PC-9 (cell line): ENCODE measurements at regions not wholly inside any gene's neighbourhood (a gene's known extent, or its start where the extent isn't known, plus 50 kb on each side); places are given as distances from the start of the nearest gene placed in this dataset.

Experiments used
- BruUV-seq: library from RNA; stranded (reverse); fragments of 400-500 nt; replicated peaks from 2 replicates; lab custom pipeline; 2021; lab: Mats Ljungman, UMichigan
- CTCF ChIA-PET: fragments of 300-600 bp; sonication (Branson Sonifier 250); formaldehyde crosslinking; loops from one replicate; lab custom pipeline; 2022; ENCODE audit warnings: antibody characterized with exemption; lab: Charles Lee
- POLR2A ChIA-PET: fragments of 300-600 bp; sonication (Branson Sonifier 250); formaldehyde crosslinking; loops from one replicate; lab custom pipeline; 2022; ENCODE audit warnings: antibody characterized with exemption; ENCODE audit not compliant: unreplicated experiment; lab: Charles Lee
- DNase-seq, 2 experiments: peaks; one replicate each; pipeline versions ENCODE4 v3.0.0 to v3.0.0-alpha.2; 2015 to 2022; ENCODE audit warnings: mixed read lengths in 1 of 2
- H2AFZ ChIP-seq: fragments of 200-600 bp; sonication (generic); 2 replicates; pipeline ENCODE4 v1.8.1; 2017; ENCODE audit warnings: antibody characterized with exemption
- H3F3A ChIP-seq: fragments of 200-600 bp; sonication (generic); 2 replicates; pipeline ENCODE4 v1.8.1; 2017; ENCODE audit warnings: antibody characterized with exemption, mild to moderate bottlenecking, low read depth; ENCODE audit not compliant: insufficient read depth
- H3K27ac ChIP-seq: fragments of 200-600 bp; sonication (generic); 2 replicates; pipeline ENCODE4 v1.6.1; 2016; ENCODE audit warnings: mixed run types
- H3K27me3 ChIP-seq: fragments of 200-600 bp; sonication (generic); 2 replicates; pipeline ENCODE4 v1.6.1; 2016; ENCODE audit warnings: low read depth, mixed run types; ENCODE audit not compliant: insufficient read depth
- H3K36me3 ChIP-seq: fragments of 200-600 bp; sonication (generic); 2 replicates; pipeline ENCODE4 v1.6.1; 2016; ENCODE audit warnings: low read depth, mixed run types
- H3K4me1 ChIP-seq: fragments of 200-600 bp; sonication (generic); replicated peaks from 2 replicates; pipeline ENCODE4 v1.6.1; 2016; ENCODE audit warnings: mixed run types; ENCODE audit not compliant: insufficient read depth
- H3K4me2 ChIP-seq: fragments of 200-600 bp; sonication (generic); 2 replicates; pipeline ENCODE4 v1.6.1; 2017; ENCODE audit warnings: mixed run types
- H3K4me3 ChIP-seq: fragments of 200-600 bp; sonication (generic); 2 replicates; pipeline ENCODE4 v1.6.1; 2016; ENCODE audit warnings: mixed run types
- H3K79me2 ChIP-seq: fragments of 200-600 bp; sonication (generic); 2 replicates; pipeline ENCODE4 v1.6.1; 2017; ENCODE audit warnings: low read depth, mixed run types
- H3K9me2 ChIP-seq: fragments of 200-600 bp; sonication (generic); 2 replicates; pipeline ENCODE4 v1.8.1; 2017; ENCODE audit warnings: mild to moderate bottlenecking; ENCODE audit not compliant: insufficient read depth
- H3K9me3 ChIP-seq: fragments of 200-600 bp; sonication (generic); 2 replicates; pipeline ENCODE4 v1.8.1; 2016; ENCODE audit warnings: low read depth; ENCODE audit not compliant: insufficient read depth
- H4K20me1 ChIP-seq: fragments of 200-600 bp; sonication (generic); 2 replicates; pipeline ENCODE4 v1.8.1; 2017; ENCODE audit not compliant: insufficient read depth
- EZH2 ChIP-seq: fragments of 200-600 bp; sonication (generic); IDR thresholded peaks from 2 replicates; pipeline ENCODE4 v1.8.0; 2017; ENCODE audit warnings: antibody characterized with exemption, low read depth
- intact Hi-C: fragments of 100-400 bp; cut with micrococcal nuclease; formaldehyde crosslinking; loops from one replicate; pipeline ENCODE4 v1.10.0; 2022; ENCODE audit not compliant: unreplicated experiment
- TF ChIP-seq, protein P1 (sequence below): fragments of 200-600 bp; sonication (generic); conservative IDR thresholded peaks from 2 replicates; pipeline ENCODE4 v1.6.1; 2017; ENCODE audit warnings: mixed run types, antibody characterized with exemption, mild to moderate bottlenecking, moderate library complexity

DNA sequence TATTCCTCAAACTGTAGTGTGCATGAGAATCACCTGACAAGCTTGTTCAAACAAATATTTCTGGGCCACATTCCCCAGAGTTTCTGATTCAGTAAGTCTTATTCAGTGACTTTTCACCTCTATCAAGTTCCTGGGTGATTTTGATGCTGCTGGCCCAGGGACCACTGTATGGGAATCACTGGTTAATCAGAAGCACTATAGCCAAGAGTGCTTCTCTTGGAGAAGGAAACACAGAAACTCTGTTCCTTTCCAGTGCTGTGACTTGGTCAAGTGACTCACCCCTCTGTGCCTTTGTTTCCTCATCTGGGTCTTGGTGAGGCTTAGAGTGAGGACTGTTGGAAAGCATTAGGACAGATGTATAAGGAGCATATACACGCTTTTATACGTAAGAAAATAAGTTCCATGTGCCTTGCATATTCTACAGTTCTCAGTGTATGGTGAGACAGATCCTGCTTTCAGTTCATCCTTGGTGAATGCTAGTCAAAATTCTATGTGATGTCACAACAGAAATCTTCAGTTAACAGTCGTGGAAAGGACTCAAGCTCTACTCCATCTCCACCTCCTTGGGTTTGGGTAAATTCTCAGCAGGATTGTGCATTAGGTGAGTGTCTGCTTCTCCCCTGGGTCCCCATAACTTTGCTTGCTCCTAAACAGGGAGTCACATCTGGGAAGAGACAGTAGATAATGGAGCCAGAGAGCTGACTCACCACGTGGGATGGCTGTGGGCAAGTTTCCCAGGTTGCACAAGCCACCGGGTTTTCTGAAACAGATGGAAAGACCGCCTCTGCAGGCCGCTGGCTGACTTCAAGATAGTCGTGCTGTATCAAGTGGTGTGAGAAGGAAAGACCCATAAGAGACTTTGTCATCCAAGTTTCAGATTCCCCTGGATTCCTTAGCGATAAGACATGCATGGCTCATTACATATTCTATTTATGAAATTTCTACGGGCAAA lies 117.0 kb downstream of the NXNL2 start:
- H3K4me1 ChIP-seq: no peaks in the 10 kb centered on the region
- no peaks in the 10 kb centered on the region; the same call in 1 of the 2 replicates for H3K9me3 ChIP-seq
- no peaks in the 10 kb centered on the region for H3K36me3 ChIP-seq
- CTCF ChIA-PET: no interaction called here
- no peak overlapping the region for H3K4me3 ChIP-seq
- DNase-seq: peak in 1 of 2 experiments; percentile 83
- no peaks in the 10 kb centered on the region for H3K27me3 ChIP-seq
- BruUV-seq: no TSS peak
- no peak overlapping the region for H3K4me2 ChIP-seq
- TF ChIP-seq, protein P1, sequence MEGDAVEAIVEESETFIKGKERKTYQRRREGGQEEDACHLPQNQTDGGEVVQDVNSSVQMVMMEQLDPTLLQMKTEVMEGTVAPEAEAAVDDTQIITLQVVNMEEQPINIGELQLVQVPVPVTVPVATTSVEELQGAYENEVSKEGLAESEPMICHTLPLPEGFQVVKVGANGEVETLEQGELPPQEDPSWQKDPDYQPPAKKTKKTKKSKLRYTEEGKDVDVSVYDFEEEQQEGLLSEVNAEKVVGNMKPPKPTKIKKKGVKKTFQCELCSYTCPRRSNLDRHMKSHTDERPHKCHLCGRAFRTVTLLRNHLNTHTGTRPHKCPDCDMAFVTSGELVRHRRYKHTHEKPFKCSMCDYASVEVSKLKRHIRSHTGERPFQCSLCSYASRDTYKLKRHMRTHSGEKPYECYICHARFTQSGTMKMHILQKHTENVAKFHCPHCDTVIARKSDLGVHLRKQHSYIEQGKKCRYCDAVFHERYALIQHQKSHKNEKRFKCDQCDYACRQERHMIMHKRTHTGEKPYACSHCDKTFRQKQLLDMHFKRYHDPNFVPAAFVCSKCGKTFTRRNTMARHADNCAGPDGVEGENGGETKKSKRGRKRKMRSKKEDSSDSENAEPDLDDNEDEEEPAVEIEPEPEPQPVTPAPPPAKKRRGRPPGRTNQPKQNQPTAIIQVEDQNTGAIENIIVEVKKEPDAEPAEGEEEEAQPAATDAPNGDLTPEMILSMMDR: no peak
- no peak for TF ChIP-seq EZH2
- no peak overlapping the region for H2AFZ ChIP-seq
- H3F3A ChIP-seq: no peaks in the 10 kb centered on the region
- intact Hi-C loops: loop anchor here (5.0 kb wide), 1 partner anchor 340 kb away; the partner anchor contains the start of gene S1PR3
- H3K79me2 ChIP-seq: no peaks in the 10 kb centered on the region
- H4K20me1 ChIP-seq: no peaks in the 10 kb centered on the region
- H3K27ac ChIP-seq: no peak overlapping the region
- POLR2A ChIA-PET: no interaction called here
- H3K9me2 ChIP-seq: no peaks in the 10 kb centered on the region

DNA sequence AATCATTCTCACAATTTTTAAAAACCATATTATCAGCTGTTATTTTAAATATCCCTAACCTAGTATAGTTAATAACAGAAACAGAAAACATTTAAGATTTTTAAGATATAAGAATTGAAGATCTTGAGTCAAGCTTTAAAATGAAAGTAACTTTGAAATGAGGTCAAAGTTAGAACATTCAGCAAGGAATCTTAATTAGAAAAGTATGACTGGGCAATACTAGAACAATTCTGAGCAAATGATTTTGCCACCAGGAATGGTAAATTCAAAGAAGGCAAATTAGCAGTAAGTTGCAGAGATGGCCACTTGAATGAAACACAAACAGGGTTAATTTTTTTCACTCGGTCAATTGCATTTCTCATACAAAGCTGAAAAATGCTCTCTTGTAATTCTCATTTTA lies 117.9 kb downstream of the NXNL2 start:
- Histone ChIP-seq H3F3A (no peaks in the 10 kb centered on the region), H3K9me2 (no peaks in the 10 kb centered on the region), H3K9me3 (no peaks in the 10 kb centered on the region; the same call in 1 of the 2 replicates), H3K79me2 (no peaks in the 10 kb centered on the region), H3K4me2 (no peak overlapping the region), H3K36me3 (no peaks in the 10 kb centered on the region), H3K27me3 (no peaks in the 10 kb centered on the region), H3K4me1 (no peaks in the 10 kb centered on the region), H2AFZ (peak overlapping the region; percentile 10; the same call in 1 of the 2 replicates), H4K20me1 (no peaks in the 10 kb centered on the region), H3K4me3 (no peak overlapping the region), H3K27ac (no peak overlapping the region)
- DNase-seq: no peak
- BruUV-seq: no TSS peak
- POLR2A ChIA-PET: no interaction called here
- intact Hi-C loops: loop anchor here (5.0 kb wide), 1 partner anchor 339 kb away; the partner anchor contains the start of gene S1PR3
- TF ChIP-seq EZH2: no peak
- TF ChIP-seq, protein P1: no peak
- CTCF ChIA-PET: no interaction called here

DNA sequence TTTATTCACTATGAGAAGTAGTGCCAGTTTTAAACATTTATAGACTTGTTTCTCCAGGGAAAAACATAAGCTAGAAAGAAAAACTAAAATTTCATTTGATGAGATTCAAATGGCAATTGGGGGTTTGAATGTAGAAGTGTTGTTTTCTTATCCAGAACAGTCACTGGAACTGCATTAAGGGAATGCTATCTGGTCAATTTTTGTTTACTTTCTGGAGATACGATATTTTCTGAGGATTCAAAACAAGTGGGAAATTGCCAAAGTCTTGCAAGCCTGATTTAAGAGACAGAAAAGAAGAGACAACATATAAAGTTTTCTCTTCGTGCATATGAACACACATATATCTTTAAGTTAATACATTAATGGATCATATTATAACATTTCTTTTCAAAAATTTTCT lies 118.4 kb downstream of the NXNL2 start:
- ChIA-PET POLR2A (no interaction called here), CTCF (no interaction called here)
- Histone ChIP-seq H3K27me3 (no peaks in the 10 kb centered on the region), H3K4me3 (no peak overlapping the region), H3F3A (no peaks in the 10 kb centered on the region), H3K79me2 (no peaks in the 10 kb centered on the region), H3K9me2 (no peaks in the 10 kb centered on the region), H3K4me2 (no peak overlapping the region), H3K36me3 (no peaks in the 10 kb centered on the region), H3K4me1 (no peaks in the 10 kb centered on the region), H3K9me3 (no peaks in the 10 kb centered on the region; the same call in 1 of the 2 replicates), H4K20me1 (no peaks in the 10 kb centered on the region), H2AFZ (no peak overlapping the region), H3K27ac (no peak overlapping the region)
- intact Hi-C loops: loop anchor here (5.0 kb wide), 1 partner anchor 339 kb away; the partner anchor contains the start of gene S1PR3
- no peak for TF ChIP-seq EZH2
- TF ChIP-seq, protein P1: no peak
- BruUV-seq: no TSS peak
- DNase-seq: no peak
